H1 (cell line): ENCODE measurements at regions not wholly inside any gene's neighbourhood (a gene's known extent, or its start where the extent isn't known, plus 50 kb on each side); places are given as distances from the start of the nearest gene placed in this dataset.

Experiments
- CTCF ChIA-PET: fragments of 300-600 bp; sonication (Branson Sonifier 250); formaldehyde crosslinking; loops from one replicate; lab custom pipeline; 2021; ENCODE audit not compliant: partially characterized antibody; lab: Charles Lee
- POLR2A ChIA-PET: fragments of 300-600 bp; sonication (Branson Sonifier 250); formaldehyde crosslinking; loops from one replicate; lab custom pipeline; 2021; ENCODE audit warnings: inconsistent platforms; ENCODE audit not compliant: partially characterized antibody; lab: Charles Lee
- DNase-seq, 2 experiments: peaks; one replicate each; pipeline versions ENCODE4 v3.0.0 to v3.0.0-alpha.2; 2010 to 2022; ENCODE audit warnings: low spot score in 2 of 2, low read depth in 1 of 2, mixed read lengths in 1 of 2
- FAIRE-seq: peaks from 2 replicates; lab custom pipeline; 2011; peaks lifted over from hg19 to GRCh38; lab: Jason Lieb, UNC
- H2AFZ ChIP-seq: 2 replicates; pipeline ENCODE4 v1.8.1; 2012; ENCODE audit warnings: low read length, inconsistent platforms
- H2AK5ac ChIP-seq: 2 replicates; pipeline ENCODE4 v1.6.1; 2013; ENCODE audit warnings: low read depth, low read length
- H2BK120ac ChIP-seq: replicated peaks from 2 replicates; pipeline ENCODE3; 2013; ENCODE audit warnings: low read depth, low read length, inconsistent platforms
- H2BK12ac ChIP-seq: 2 replicates; pipeline ENCODE4 v1.6.1; 2013; ENCODE audit warnings: low read depth, low read length
- H2BK15ac ChIP-seq: 2 replicates; pipeline ENCODE4 v1.6.1; 2013; ENCODE audit warnings: low read length
- H2BK20ac ChIP-seq: 2 replicates; pipeline ENCODE4 v1.6.1; 2013; ENCODE audit warnings: low read length
- H2BK5ac ChIP-seq: 2 replicates; pipeline ENCODE4 v1.6.1; 2013; ENCODE audit warnings: low read depth, low read length
- H3K14ac ChIP-seq: 2 replicates; pipeline ENCODE4 v1.6.1; 2013; ENCODE audit warnings: inconsistent platforms; ENCODE audit not compliant: insufficient read length
- H3K18ac ChIP-seq: 2 replicates; pipeline ENCODE4 v1.6.1; 2013; ENCODE audit warnings: low read length; ENCODE audit errors: extremely low read depth
- H3K23ac ChIP-seq: 2 replicates; pipeline ENCODE4 v1.6.1; 2013; ENCODE audit warnings: inconsistent platforms; ENCODE audit not compliant: insufficient read length
- H3K23me2 ChIP-seq: 2 replicates; pipeline ENCODE4 v1.6.1; 2013; ENCODE audit warnings: low read depth, low read length
- H3K27ac ChIP-seq: 2 replicates; pipeline ENCODE4 v1.6.1; 2011; ENCODE audit warnings: low read depth, low read length, inconsistent platforms
- H3K27me3 ChIP-seq, 4 experiments: replicated peaks in 1 of 4; 1 replicate in 1 of 4; 2 replicates in 3 of 4; pipeline versions ENCODE4 v1.6.1 to v1.8.1; 2011 to 2013; ENCODE audit warnings: low read length in 3 of 4, mild to moderate bottlenecking in 3 of 4, inconsistent platforms in 2 of 4, mixed read lengths in 2 of 4, moderate library complexity in 1 of 4; ENCODE audit not compliant: control insufficient read depth in 3 of 4, insufficient read depth in 3 of 4; ENCODE audit errors: extremely low read depth in 1 of 4
- H3K36me3 ChIP-seq, 4 experiments: 2 replicates each; pipeline versions ENCODE4 v1.6.1 to v1.8.1; 2011 to 2013; ENCODE audit warnings: mild to moderate bottlenecking in 4 of 4, low read length in 3 of 4, moderate library complexity in 2 of 4, control low read depth in 1 of 4, inconsistent platforms in 1 of 4; ENCODE audit not compliant: insufficient read depth in 4 of 4, control insufficient read depth in 2 of 4
- H3K4ac ChIP-seq: replicated peaks from 2 replicates; pipeline ENCODE3; 2013; ENCODE audit warnings: low read length, low read depth, mixed read lengths, inconsistent platforms; ENCODE audit not compliant: insufficient read length
- H3K4me1 ChIP-seq, 4 experiments: replicated peaks in 1 of 4; 1 replicate in 1 of 4; 2 replicates in 3 of 4; pipeline versions ENCODE4 v1.6.1 to v1.8.1; 2011 to 2013; ENCODE audit warnings: low read length in 3 of 4, inconsistent platforms in 2 of 4, mixed read lengths in 1 of 4; ENCODE audit not compliant: insufficient read depth in 4 of 4, control insufficient read depth in 3 of 4
- H3K4me2 ChIP-seq, 2 experiments: 2 replicates each; pipeline versions ENCODE4 v1.6.1 to v1.8.1; 2011 to 2013; ENCODE audit warnings: low read depth in 2 of 2, low read length in 2 of 2, control low read depth in 1 of 2, inconsistent platforms in 1 of 2, mild to moderate bottlenecking in 1 of 2; ENCODE audit not compliant: insufficient read depth in 1 of 2
- H3K4me3 ChIP-seq, 4 experiments: fragments of 200-600, 300-600 bp in 1 of 4; sonication (generic), shearing (Covaris generic), sonication (Bioruptor Twin) in 1 of 4; 2 replicates each; pipeline versions ENCODE4 v1.5.1 to v1.8.1; 2011 to 2016; ENCODE audit warnings: low read length in 4 of 4, low read depth in 3 of 4, control low read depth in 2 of 4, inconsistent platforms in 2 of 4, mild to moderate bottlenecking in 2 of 4, mixed read lengths in 1 of 4, moderate library complexity in 1 of 4; ENCODE audit not compliant: insufficient read depth in 2 of 4; ENCODE audit errors: extremely low read depth in 1 of 4
- H3K56ac ChIP-seq: replicated peaks from 2 replicates; pipeline ENCODE3; 2013; ENCODE audit warnings: low read depth, mild to moderate bottlenecking, mixed read lengths, low read length, inconsistent platforms; ENCODE audit not compliant: insufficient read length
- H3K79me1 ChIP-seq: 2 replicates; pipeline ENCODE4 v1.6.1; 2013; ENCODE audit warnings: low read depth, low read length, control low read depth
- H3K79me2 ChIP-seq, 2 experiments: 2 replicates each; pipeline versions ENCODE4 v1.6.1 to v1.8.1; 2012 to 2013; ENCODE audit warnings: low read length in 2 of 2, mild to moderate bottlenecking in 2 of 2, inconsistent platforms in 1 of 2; ENCODE audit not compliant: insufficient read depth in 2 of 2, control insufficient read depth in 1 of 2
- H3K9ac ChIP-seq, 4 experiments: replicated peaks in 1 of 4; 1 replicate in 1 of 4; 2 replicates in 3 of 4; pipeline versions ENCODE4 v1.6.1 to v1.8.1; 2011 to 2013; ENCODE audit warnings: low read depth in 3 of 4, low read length in 3 of 4, control low read depth in 2 of 4, mild to moderate bottlenecking in 2 of 4, moderate library complexity in 2 of 4, inconsistent platforms in 1 of 4; ENCODE audit errors: extremely low read depth in 1 of 4
- H3K9me3 ChIP-seq, 2 experiments: 2 replicates each; pipeline versions ENCODE4 v1.6.1 to v1.8.1; 2012 to 2013; ENCODE audit warnings: mild to moderate bottlenecking in 2 of 2, moderate library complexity in 2 of 2, control low read depth in 1 of 2, inconsistent platforms in 1 of 2, low read depth in 1 of 2, low read length in 1 of 2, mixed read lengths in 1 of 2; ENCODE audit not compliant: insufficient read depth in 2 of 2
- H4K20me1 ChIP-seq, 2 experiments: replicated peaks in 1 of 2; 2 replicates each; pipeline versions ENCODE3 to v1.8.1; 2011 to 2013; ENCODE audit warnings: inconsistent platforms in 2 of 2, low read length in 2 of 2, mild to moderate bottlenecking in 1 of 2; ENCODE audit not compliant: insufficient read depth in 2 of 2, control insufficient read depth in 1 of 2
- H4K5ac ChIP-seq: 2 replicates; pipeline ENCODE4 v1.6.1; 2013; ENCODE audit warnings: low read length, low read depth, mixed read lengths, inconsistent platforms; ENCODE audit not compliant: insufficient read length
- H4K8ac ChIP-seq: 2 replicates; pipeline ENCODE4 v1.8.0; 2013; ENCODE audit warnings: mild to moderate bottlenecking, moderate library complexity, low read length, inconsistent platforms; ENCODE audit not compliant: insufficient read depth; ENCODE audit errors: extremely low read depth
- H4K91ac ChIP-seq: replicated peaks from 2 replicates; pipeline ENCODE3; 2013; ENCODE audit warnings: low read length, mixed read lengths, inconsistent platforms; ENCODE audit not compliant: insufficient read length
- NANOG ChIP-seq: IDR thresholded peaks from 2 replicates; pipeline ENCODE4 v1.6.1; 2011; ENCODE audit warnings: low read length, low read depth, mild to moderate bottlenecking, inconsistent platforms; ENCODE audit not compliant: insufficient read depth, poor library complexity, severe bottlenecking
- WGBS, 2 experiments: shearing (Covaris generic) in 1 of 2; methylation state at CpG; one replicate each; pipeline versions ENCODE4 v1.1.6 to v1.1.7; 2013 to 2015; ENCODE audit warnings: low lambda C conversion rate in 2 of 2, mixed read lengths in 2 of 2, inconsistent platforms in 1 of 2, low coverage in 1 of 2, missing lambda C conversion rate in 1 of 2; ENCODE audit not compliant: insufficient replicate concordance in 2 of 2, insufficient coverage in 1 of 2, insufficient read length in 1 of 2; ENCODE audit errors: extremely low coverage in 1 of 2, missing lambda C conversion rate in 1 of 2; 5-methylcytosine and 5-hydroxymethylcytosine counted together

DNA sequence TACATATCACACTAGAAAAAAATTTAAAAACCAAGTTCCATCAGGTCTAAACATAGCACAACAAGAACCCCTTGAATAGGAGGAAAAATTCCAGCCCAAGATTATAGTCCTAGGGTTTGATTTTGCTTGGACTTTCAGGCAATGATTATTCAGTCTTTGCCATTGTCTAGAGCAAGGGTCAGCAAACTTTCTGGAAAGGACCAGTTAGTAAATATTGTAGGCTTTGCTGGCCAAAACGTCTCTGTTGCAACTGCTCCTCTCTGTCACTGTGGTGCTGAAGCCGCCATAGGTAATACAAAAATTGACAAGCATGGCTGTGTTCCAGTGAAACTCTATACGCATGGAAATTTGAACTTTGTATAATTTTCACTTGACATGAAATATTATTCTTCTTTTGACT lies 95.5 kb upstream of the UBAC2 start:
- Histone ChIP-seq H3K23me2 (no peaks in the 10 kb centered on the region; the same call in 1 of the 2 replicates), H4K5ac (no peak overlapping the region), H3K23ac (no peak overlapping the region), H3K4me2 (no peak overlapping the region), H3K79me1 (no peaks in the 10 kb centered on the region), H3K4ac (no peak overlapping the region), H2BK120ac (no peak overlapping the region), H4K20me1 (no peaks in the 10 kb centered on the region), H2BK15ac (no peak overlapping the region), H2AK5ac (no peak overlapping the region), H3K9ac (no peak overlapping the region), H3K9me3 (no peaks in the 10 kb centered on the region), H3K27ac (no peak overlapping the region), H3K27me3 (no peaks in the 10 kb centered on the region), H3K79me2 (no peaks in the 10 kb centered on the region), H3K4me1 (peaks cover 0 to 6% (median under 1%) of the 10 kb centered on the region in 4 experiments; a peak in 3 of 7 replicates), H2BK20ac (no peak overlapping the region), H3K36me3 (no peaks in the 10 kb centered on the region), H4K91ac (no peak overlapping the region), H2BK12ac (no peak overlapping the region), H2AFZ (no peak overlapping the region), H2BK5ac (no peak overlapping the region), H4K8ac (no peak overlapping the region), H3K56ac (no peak overlapping the region), H3K4me3 (no peak overlapping the region), H3K14ac (no peak overlapping the region), H3K18ac (no peak overlapping the region)
- no peak for TF ChIP-seq NANOG
- DNase-seq (no peak), FAIRE-seq (no peak)
- ChIA-PET CTCF (interaction anchor here (1.1 kb wide), 1 partner anchor 101 kb away, joined by 3 read pairs; no protein-coding TSS in a partner anchor), POLR2A (no interaction called here)
- WGBS, 2 experiments: 93% methylated on average over 3 of the region's 3 CpGs; no CpG with 5 or more reads in 1 of the 2 experiments
